GM12878 (cell line): ENCODE measurements at regions not wholly inside any gene's neighbourhood (a gene's known extent, or its start where the extent isn't known, plus 50 kb on each side); places are given as distances from the start of the nearest gene placed in this dataset.

Experiments used
- ATAC-seq: fragments of 200-7000 bp; cut with Tn5 transposase; 3 replicates; pipeline ENCODE4 v1.9.1; 2020; ENCODE audit warnings: mild to moderate bottlenecking, moderate library complexity
- BruUV-seq: library from RNA; stranded (reverse); fragments of 400-500 nt; replicated peaks from 2 replicates; lab custom pipeline; 2021; lab: Mats Ljungman, UMichigan
- CTCF ChIA-PET: fragments of 300-600 bp; sonication (Branson Sonifier 250); formaldehyde crosslinking; extraction: SDS; loops from one replicate; lab custom pipeline; 2021; ENCODE audit warnings: inconsistent platforms; lab: Yijun Ruan, JAX
- POLR2A ChIA-PET: fragments of 350-600 bp; formaldehyde crosslinking; extraction: SDS; loops from one replicate; lab custom pipeline; 2021; ENCODE audit warnings: inconsistent platforms; lab: Charles Lee
- RAD21 ChIA-PET: fragments of 300-600 bp; sonication (Branson Sonifier 250); formaldehyde crosslinking; loops from one replicate; lab custom pipeline; 2023; ENCODE audit warnings: antibody characterized with exemption; ENCODE audit not compliant: unreplicated experiment; lab: Charles Lee
- SMC1A ChIA-PET: fragments of 300-600 bp; sonication (Branson Sonifier 250); formaldehyde crosslinking; loops from one replicate; lab custom pipeline; 2023; ENCODE audit not compliant: unreplicated experiment, uncharacterized antibody; lab: Charles Lee
- DNase-seq: peaks from one replicate; pipeline ENCODE4 v3.0.0-alpha.2; 2011; ENCODE audit warnings: low read depth, low spot score
- FAIRE-seq: peaks from 3 replicates; lab custom pipeline; 2011; peaks lifted over from hg19 to GRCh38; lab: Jason Lieb, UNC
- H2AFZ ChIP-seq: 2 replicates; pipeline ENCODE4 v1.6.0; 2011; ENCODE audit warnings: low read depth, low read length, control low read depth; ENCODE audit not compliant: control insufficient read depth
- H3K27ac ChIP-seq: 2 replicates; pipeline ENCODE4 v1.5.1; 2011; ENCODE audit warnings: control low read depth; ENCODE audit not compliant: control insufficient read depth, insufficient read depth
- H3K27me3 ChIP-seq, 2 experiments: replicated peaks in 1 of 2; 2 replicates each; pipeline versions ENCODE4 v1.6.0 to v1.6.1; 2011; ENCODE audit warnings: low read length in 1 of 2; ENCODE audit not compliant: control insufficient read depth in 2 of 2, insufficient read depth in 2 of 2
- H3K36me3 ChIP-seq, 2 experiments: 2 replicates each; pipeline ENCODE4 v1.5.1; 2011; ENCODE audit warnings: low read length in 1 of 2; ENCODE audit not compliant: control insufficient read depth in 2 of 2, insufficient read depth in 2 of 2
- H3K4me1 ChIP-seq: 2 replicates; pipeline ENCODE4 v1.6.1; 2011; ENCODE audit warnings: mild to moderate bottlenecking, low read length, moderate library complexity, mixed read lengths; ENCODE audit not compliant: control insufficient read depth, insufficient read depth
- H3K4me2 ChIP-seq: 2 replicates; pipeline ENCODE4 v1.6.0; 2011; ENCODE audit warnings: control low read depth; ENCODE audit not compliant: control insufficient read depth, insufficient read depth
- H3K4me3 ChIP-seq: fragments of 200-600 bp; sonication (generic); 2 replicates; pipeline ENCODE4 v1.5.1; 2016
- H3K79me2 ChIP-seq: 2 replicates; pipeline ENCODE4 v1.6.0; 2011; ENCODE audit warnings: low read length; ENCODE audit not compliant: control insufficient read depth, insufficient read depth
- H3K9ac ChIP-seq: 2 replicates; pipeline ENCODE4 v1.8.0; 2011; ENCODE audit warnings: low read length, control low read depth, mixed read lengths; ENCODE audit not compliant: control insufficient read depth, insufficient read depth
- H3K9me3 ChIP-seq: replicated peaks from 3 replicates; pipeline ENCODE4 v1.5.1; 2011; ENCODE audit warnings: mild to moderate bottlenecking, low read length; ENCODE audit not compliant: control insufficient read depth, insufficient read depth
- H4K20me1 ChIP-seq: 2 replicates; pipeline ENCODE4 v1.6.0; 2011; ENCODE audit not compliant: control insufficient read depth, insufficient read depth
- CHD4 ChIP-seq: fragments of 200-600 bp; sonication (generic); IDR thresholded peaks from 2 replicates; pipeline ENCODE4 v1.6.1; 2016; ENCODE audit warnings: mild to moderate bottlenecking
- E2F8 ChIP-seq: fragments of 450-650 bp; IDR thresholded peaks from 2 replicates; pipeline ENCODE4 v1.6.1; 2018; ENCODE audit warnings: mild to moderate bottlenecking, low read depth, moderate library complexity; ENCODE audit not compliant: partially characterized antibody
- E4F1 ChIP-seq: fragments of 450-650 bp; IDR thresholded peaks from 2 replicates; pipeline ENCODE4 v1.6.1; 2018; ENCODE audit warnings: borderline replicate concordance, mild to moderate bottlenecking; ENCODE audit not compliant: partially characterized antibody
- EED ChIP-seq: sonication (generic); IDR thresholded peaks from 2 replicates; pipeline ENCODE4 v1.6.1; 2016; ENCODE audit warnings: antibody characterized with exemption, low read depth
- FOS ChIP-seq: IDR thresholded peaks from 3 replicates; pipeline ENCODE4 v1.6.1; 2011; ENCODE audit warnings: borderline replicate concordance; ENCODE audit not compliant: insufficient read length; ENCODE audit errors: extremely low read depth
- GABPA ChIP-seq: IDR thresholded peaks from 2 replicates; pipeline ENCODE4 v1.6.1; 2014; ENCODE audit warnings: antibody characterized with exemption, low read depth, mild to moderate bottlenecking, inconsistent platforms
- MYB ChIP-seq: fragments of 150-350 bp; IDR thresholded peaks from 2 replicates; pipeline ENCODE4 v1.6.1; 2014; ENCODE audit warnings: mild to moderate bottlenecking, low read depth, low read length, borderline replicate concordance
- NFIC ChIP-seq: IDR thresholded peaks from 2 replicates; pipeline ENCODE4 v1.6.1; 2012; ENCODE audit warnings: low read depth, mild to moderate bottlenecking, inconsistent platforms, low read length, moderate library complexity
- PAX5 ChIP-seq: IDR thresholded peaks from 2 replicates; pipeline ENCODE4 v1.6.1; 2011; ENCODE audit warnings: low read depth, low read length, borderline replicate concordance
- RAD21 ChIP-seq: IDR thresholded peaks from 2 replicates; pipeline ENCODE4 v1.6.1; 2011; ENCODE audit warnings: mild to moderate bottlenecking, low read depth, low read length, moderate library complexity; ENCODE audit not compliant: insufficient read depth
- RELA ChIP-seq: fragments of 450-650 bp; IDR thresholded peaks from 2 replicates; pipeline ENCODE4 v1.8.0; 2014; ENCODE audit warnings: borderline replicate concordance; ENCODE audit not compliant: partially characterized antibody
- WGBS: methylation state at CpG from one replicate; pipeline ENCODE4 v1.1.6; 2016; ENCODE audit warnings: low lambda C conversion rate; ENCODE audit not compliant: insufficient replicate concordance, insufficient coverage; ENCODE audit errors: missing lambda C conversion rate; 5-methylcytosine and 5-hydroxymethylcytosine counted together
- in situ Hi-C: fragments of 300-500 bp; cut with MboI; formaldehyde crosslinking; loops from 9 replicates; pipeline ENCODE4 v1.14.3; 2018; ENCODE audit warnings: mixed read lengths
- intact Hi-C: fragments of 100-400 bp; cut with micrococcal nuclease; formaldehyde crosslinking; loops from one replicate; pipeline ENCODE4 v1.14.2; 2022; ENCODE audit not compliant: unreplicated experiment

GRCh38 chr10:113982296-113982695 lies 61.4 kb upstream of the ADRB1 start:
- FAIRE-seq (peak; percentile 83), DNase-seq (no peak), ATAC-seq (peak; percentile 28)
- peak overlapping the region; percentile 60 for H3K27ac ChIP-seq
- ChIA-PET RAD21 (interaction anchor here (0.7 to 2.6 kb wide), 12 partner anchors 12 to 133 kb away, joined by 3 to 26 read pairs (median 4); no protein-coding TSS in a partner anchor), POLR2A (interaction anchor here (0.8 to 1.7 kb wide), 4 partner anchors 14 to 125 kb away, joined by 3 to 12 read pairs (median 3); no protein-coding TSS in a partner anchor), SMC1A (interaction anchor here (0.6 to 3.4 kb wide), 22 partner anchors 9 to 176 kb away, joined by 3 to 32 read pairs (median 6); no protein-coding TSS in a partner anchor), CTCF (interaction anchor here (0.8 to 2.1 kb wide), 10 partner anchors 13 to 120 kb away, joined by 3 to 7 read pairs (median 5); no protein-coding TSS in a partner anchor)
- intact Hi-C loops, result no loop called here
- peaks cover 21% of the 10 kb centered on the region for H3K4me1 ChIP-seq
- BruUV-seq, result no TSS peak
- no peaks in the 10 kb centered on the region for H3K27me3 ChIP-seq
- no peak overlapping the region for H3K4me3 ChIP-seq
- H3K79me2 ChIP-seq, result no peaks in the 10 kb centered on the region
- in situ Hi-C loops, result no loop called here
- H3K4me2 ChIP-seq, result peak overlapping the region; percentile 43; the same call in 1 of the 2 replicates
- no peaks in the 10 kb centered on the region for H4K20me1 ChIP-seq
- TF ChIP-seq NFIC (no peak), FOS (no peak), EED (no peak), PAX5 (no peak), RELA (no peak), MYB (no peak)
- peak overlapping the region; percentile 76 for H2AFZ ChIP-seq
- no peaks in the 10 kb centered on the region for H3K36me3 ChIP-seq
- H3K9ac ChIP-seq, result no peak overlapping the region; the same call in 1 of the 2 replicates
- peaks cover 5% of the 10 kb centered on the region; the same call in 2 of the 3 replicates for H3K9me3 ChIP-seq

- SMC1A ChIA-PET, result interaction anchor here (0.6 to 3.4 kb wide), 28 partner anchors 8 to 176 kb away, joined by 3 to 32 read pairs (median 5); no protein-coding TSS in a partner anchor
- CTCF ChIA-PET, result interaction anchor here (0.8 to 2.1 kb wide), 11 partner anchors 14 to 120 kb away, joined by 3 to 7 read pairs (median 5); no protein-coding TSS in a partner anchor
- Histone ChIP-seq H3K4me1 (peaks cover 21% of the 10 kb centered on the region), H2AFZ (peak overlapping the region; percentile 76), H3K9me3 (peaks cover 5% of the 10 kb centered on the region; the same call in 2 of the 3 replicates), H3K36me3 (no peaks in the 10 kb centered on the region), H3K27me3 (no peaks in the 10 kb centered on the region), H3K27ac (peak overlapping the region; percentile 60), H3K79me2 (no peaks in the 10 kb centered on the region), H3K4me2 (peak overlapping the region; percentile 43), H4K20me1 (no peaks in the 10 kb centered on the region), H3K9ac (no peak overlapping the region; the same call in 1 of the 2 replicates), H3K4me3 (no peak overlapping the region)
- WGBS, result 3% methylated on average over 4 of the region's 4 CpGs
- no peak for FAIRE-seq
- POLR2A ChIA-PET, result interaction anchor here (0.8 to 1.7 kb wide), 4 partner anchors 15 to 125 kb away, joined by 3 to 12 read pairs (median 3); no protein-coding TSS in a partner anchor
- intact Hi-C loops (no loop called here), in situ Hi-C loops (no loop called here)
- DNase-seq, result no peak
- RAD21 ChIA-PET, result interaction anchor here (0.7 to 2.6 kb wide), 13 partner anchors 12 to 133 kb away, joined by 3 to 26 read pairs (median 4); no protein-coding TSS in a partner anchor
- ATAC-seq, result peak; percentile 94
- BruUV-seq, result no TSS peak
- TF ChIP-seq CHD4 (no peak), E2F8 (no peak), E4F1 (no peak), EED (peak; percentile 21; the same call in 1 of the 2 replicates), RAD21 (no peak), GABPA (no peak)
These were observed 60.9 kb upstream of the ADRB1 start for GRCh38 chr10:113982769-113983168.
